ENCODE measurements at regions not wholly inside any gene's neighbourhood (a gene's known extent, or its start where the extent isn't known, plus 50 kb on each side); places are given as distances from the start of the nearest gene placed in this dataset.

GRCh38 chr10:6866757-6867156 lies 286.7 kb upstream of the PRKCQ start:
- TF ChIP-seq HINFP (CRISPR knock-in tag; IDR thresholded peaks at IDR 0.05; ENCODE audit: low read depth) = no peak
- no peak for TF ChIP-seq FOXM1 (CRISPR knock-in tag; IDR thresholded peaks at IDR 0.05)
- no peak for TF ChIP-seq POLR2A (IDR thresholded peaks at IDR 0.05; ENCODE audit: insufficient read depth in 1 of 2, low read depth in 2 of 2, low read length in 2 of 2)
- no peak for TF ChIP-seq CTCF (CRISPR knock-in tag; IDR thresholded peaks at IDR 0.05)
- no peak for TF ChIP-seq RELA (CRISPR knock-in tag; IDR thresholded peaks at IDR 0.05)
- TF ChIP-seq ARID2 (CRISPR knock-in tag; IDR thresholded peaks at IDR 0.05; ENCODE audit: borderline replicate concordance) = no peak
- TF ChIP-seq MAZ (IDR thresholded peaks at IDR 0.05; ENCODE audit: borderline replicate concordance, low read depth, low read length) = no peak
- TF ChIP-seq MAZ (CRISPR knock-in tag; IDR thresholded peaks at IDR 0.05; ENCODE audit: low read depth) = no peak
- TF ChIP-seq SETDB1 (CRISPR knock-in tag; IDR thresholded peaks at IDR 0.05; ENCODE audit: borderline replicate concordance) = no peak
- no peak for TF ChIP-seq EED (CRISPR knock-in tag; IDR thresholded peaks at IDR 0.05)
- no peak for TF ChIP-seq SP4 (CRISPR knock-in tag; IDR thresholded peaks at IDR 0.05)
- no peak for TF ChIP-seq ZNF335 (CRISPR knock-in tag; IDR thresholded peaks at IDR 0.05)
- TF ChIP-seq ATRX (CRISPR knock-in tag; IDR thresholded peaks at IDR 0.05; ENCODE audit: borderline replicate concordance) = no peak
- TF ChIP-seq, protein P1, sequence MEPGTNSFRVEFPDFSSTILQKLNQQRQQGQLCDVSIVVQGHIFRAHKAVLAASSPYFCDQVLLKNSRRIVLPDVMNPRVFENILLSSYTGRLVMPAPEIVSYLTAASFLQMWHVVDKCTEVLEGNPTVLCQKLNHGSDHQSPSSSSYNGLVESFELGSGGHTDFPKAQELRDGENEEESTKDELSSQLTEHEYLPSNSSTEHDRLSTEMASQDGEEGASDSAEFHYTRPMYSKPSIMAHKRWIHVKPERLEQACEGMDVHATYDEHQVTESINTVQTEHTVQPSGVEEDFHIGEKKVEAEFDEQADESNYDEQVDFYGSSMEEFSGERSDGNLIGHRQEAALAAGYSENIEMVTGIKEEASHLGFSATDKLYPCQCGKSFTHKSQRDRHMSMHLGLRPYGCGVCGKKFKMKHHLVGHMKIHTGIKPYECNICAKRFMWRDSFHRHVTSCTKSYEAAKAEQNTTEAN (CRISPR knock-in tag; conservative IDR thresholded peaks at IDR 0.05) = no peak
